ENCODE measurements at regions not wholly inside any gene's neighbourhood (a gene's known extent, or its start where the extent isn't known, plus 50 kb on each side); places are given as distances from the start of the nearest gene placed in this dataset.

GRCh38 chr3:71874618-71875017 is 89.7 kb upstream of the PROK2 start:
- DNase-seq (ENCODE audit: low read depth in 1 of 2, low spot score in 1 of 2): no peak
- Histone ChIP-seq H3K4me2 (no peak overlapping the region), H3K4me1 (no peaks in the 10 kb centered on the region), H3K4me3 (no peak overlapping the region), H3K9me3 (0 out of 3 replicates have a peak, but pooled peaks cover 6% of the 10 kb centered on the region), H3K27ac (no peak overlapping the region)
- FAIRE-seq: no peak
- 87% methylated on average over 4 of the region's 4 CpGs for WGBS (ENCODE audit: missing lambda C conversion rate)
- ChIA-PET CTCF (interaction anchor here (0.5 to 12.7 kb wide), 36 partner anchors 10 to 1212 kb away, joined by 3 to 157 read pairs (median 4); no protein-coding TSS in a partner anchor), POLR2A (no interaction called here)
- no peak for ATAC-seq
- TF ChIP-seq FOXS1 (CRISPR knock-in tag; IDR thresholded peaks at IDR 0.05) (no peak), MAZ (IDR thresholded peaks at IDR 0.05; ENCODE audit: borderline replicate concordance, low read depth, low read length) (no peak), HES2 (IDR thresholded peaks at IDR 0.05) (no peak), HOXA7 (CRISPR knock-in tag; IDR thresholded peaks at IDR 0.05) (no peak), HOXB5 (CRISPR knock-in tag; IDR thresholded peaks at IDR 0.05) (no peak), RARB (CRISPR knock-in tag; IDR thresholded peaks at IDR 0.05) (no peak), REST (IDR thresholded peaks at IDR 0.05) (no peak), JUNB (IDR thresholded peaks at IDR 0.05) (no peak), JUN (IDR thresholded peaks at IDR 0.05) (no peak), FOSL2 (IDR thresholded peaks at IDR 0.05) (no peak), FOSL2 (CRISPR knock-in tag; IDR thresholded peaks at IDR 0.05) (no peak), E2F6 (IDR thresholded peaks at IDR 0.05; ENCODE audit: borderline replicate concordance, low read depth) (no peak), USF2 (IDR thresholded peaks at IDR 0.05) (no peak), ZFP36 (IDR thresholded peaks at IDR 0.05; ENCODE audit: borderline replicate concordance, partially characterized antibody) (no peak), CEBPB (IDR thresholded peaks at IDR 0.05) (no peak), POLR2AphosphoS2 (conservative IDR thresholded peaks at IDR 0.05; ENCODE audit: low read length) (no peak), HDAC2 (IDR thresholded peaks at IDR 0.05) (no peak), CHD4 (IDR thresholded peaks at IDR 0.05; ENCODE audit: borderline replicate concordance) (no peak), NFE2L2 (conservative IDR thresholded peaks at IDR 0.05; ENCODE audit: low read length) (no peak), MAFK (IDR thresholded peaks at IDR 0.05; ENCODE audit: partially characterized antibody) (no peak), ZC3H11A (IDR thresholded peaks at IDR 0.05) (no peak)

- Histone ChIP-seq H3K4me2 (no peak overlapping the region), H3K4me3 (no peak overlapping the region), H3K27ac (no peak overlapping the region), H3K4me1 (no peaks in the 10 kb centered on the region), H3K9me3 (0 out of 3 replicates have a peak, but pooled peaks cover 10% of the 10 kb centered on the region)
- TF ChIP-seq MAX (IDR thresholded peaks at IDR 0.05) (no peak), BCL3 (IDR thresholded peaks at IDR 0.05) (no peak), NPAS2 (CRISPR knock-in tag; IDR thresholded peaks at IDR 0.05; ENCODE audit: borderline replicate concordance) (no peak), KDM1A (IDR thresholded peaks at IDR 0.05; ENCODE audit: low read depth) (no peak), NR3C1 (IDR thresholded peaks at IDR 0.05) (no peak), CTCF (IDR thresholded peaks at IDR 0.05) (no peak), SREBF2 (IDR thresholded peaks at IDR 0.05) (no peak), PHF8 (IDR thresholded peaks at IDR 0.05; ENCODE audit: borderline replicate concordance, low read depth) (no peak), CBX8 (IDR thresholded peaks at IDR 0.05) (no peak), FOSB (CRISPR knock-in tag; IDR thresholded peaks at IDR 0.05) (no peak)
- DNase-seq (ENCODE audit: low read depth in 1 of 2, low spot score in 1 of 2) (no peak), FAIRE-seq (no peak), ATAC-seq (no peak)
- CTCF ChIA-PET: interaction anchor here (1.7 to 12.7 kb wide), 3 partner anchors 19 to 949 kb away, joined by 6 to 157 read pairs (median 80); no protein-coding TSS in a partner anchor
- 49% methylated on average over 10 of the region's 10 CpGs for WGBS (ENCODE audit: missing lambda C conversion rate)
- POLR2A ChIA-PET: no interaction called here
Measured at GRCh38 chr3:71873093-71873611, 88.2 kb upstream of the PROK2 start.
